IMR-90 (cell line): ENCODE measurements at regions not wholly inside any gene's neighbourhood (a gene's known extent, or its start where the extent isn't known, plus 50 kb on each side); places are given as distances from the start of the nearest gene placed in this dataset.

Experiments
- ATAC-seq: fragments of 200-7000 bp; cut with Tn5 transposase; 2 replicates; pipeline ENCODE4 v1.9.1; 2020; ENCODE audit warnings: low read depth, mild to moderate bottlenecking, moderate library complexity
- BruUV-seq: library from RNA; stranded (reverse); fragments of 400-500 nt; replicated peaks from 2 replicates; lab custom pipeline; 2021; lab: Mats Ljungman, UMichigan
- CTCF ChIA-PET: fragments of 300-600 bp; formaldehyde crosslinking; extraction: SDS; loops from one replicate; lab custom pipeline; 2021; ENCODE audit warnings: antibody characterized with exemption; lab: Yijun Ruan, JAX
- POLR2A ChIA-PET: fragments of 300-600 bp; sonication (Branson Sonifier 250); formaldehyde crosslinking; loops from one replicate; lab custom pipeline; 2022; ENCODE audit warnings: antibody characterized with exemption; ENCODE audit not compliant: unreplicated experiment; lab: Charles Lee
- DNase-seq: peaks from one replicate; pipeline ENCODE4 v3.0.0; 2013
- H2AFZ ChIP-seq: replicated peaks from 2 replicates; pipeline ENCODE3; 2013; ENCODE audit warnings: low read length, mild to moderate bottlenecking; ENCODE audit not compliant: poor library complexity
- H2AK5ac ChIP-seq: 2 replicates; pipeline ENCODE4 v1.6.1; 2013; ENCODE audit warnings: low read depth, low read length, inconsistent platforms
- H2AK9ac ChIP-seq: replicated peaks from 2 replicates; pipeline ENCODE3; 2013; ENCODE audit warnings: mild to moderate bottlenecking, low read depth, low read length, moderate library complexity; ENCODE audit not compliant: poor library complexity
- H2BK120ac ChIP-seq: 2 replicates; pipeline ENCODE4 v1.6.1; 2013; ENCODE audit warnings: low read depth, low read length, inconsistent platforms
- H2BK15ac ChIP-seq: 3 replicates; pipeline ENCODE4 v1.6.1; 2013; ENCODE audit warnings: low read depth, low read length, inconsistent platforms
- H2BK20ac ChIP-seq: 2 replicates; pipeline ENCODE4 v1.6.1; 2013; ENCODE audit warnings: low read depth, mild to moderate bottlenecking, inconsistent platforms, low read length, moderate library complexity
- H2BK5ac ChIP-seq: 2 replicates; pipeline ENCODE4 v1.6.1; 2013; ENCODE audit warnings: mild to moderate bottlenecking, low read depth, low read length, inconsistent platforms; ENCODE audit not compliant: poor library complexity, severe bottlenecking
- H3K14ac ChIP-seq: replicated peaks from 2 replicates; pipeline ENCODE4 v1.6.1; 2013; ENCODE audit warnings: low read depth, low read length, inconsistent platforms
- H3K18ac ChIP-seq: 2 replicates; pipeline ENCODE4 v1.6.1; 2013; ENCODE audit warnings: low read depth, low read length, control low read depth
- H3K23ac ChIP-seq: 2 replicates; pipeline ENCODE4 v1.6.1; 2013; ENCODE audit warnings: low read depth, low read length, inconsistent platforms
- H3K27ac ChIP-seq: 2 replicates; pipeline ENCODE4 v1.5.1; 2013; ENCODE audit warnings: mild to moderate bottlenecking, control low read depth, low read length; ENCODE audit not compliant: insufficient read depth
- H3K27me3 ChIP-seq: 2 replicates; pipeline ENCODE4 v1.6.1; 2013; ENCODE audit warnings: low read length; ENCODE audit not compliant: control insufficient read depth, insufficient read depth
- H3K36me3 ChIP-seq: 2 replicates; pipeline ENCODE4 v1.6.1; 2013; ENCODE audit warnings: low read length, mixed read lengths; ENCODE audit not compliant: control insufficient read depth, insufficient read depth
- H3K4ac ChIP-seq: 2 replicates; pipeline ENCODE4 v1.6.1; 2013; ENCODE audit warnings: low read depth, low read length, inconsistent platforms
- H3K4me1 ChIP-seq: 2 replicates; pipeline ENCODE4 v1.6.1; 2013; ENCODE audit warnings: low read length, mixed read lengths; ENCODE audit not compliant: control insufficient read depth, insufficient read depth
- H3K4me2 ChIP-seq: 2 replicates; pipeline ENCODE4 v1.6.1; 2013; ENCODE audit warnings: low read depth, mild to moderate bottlenecking, control low read depth, low read length, moderate library complexity
- H3K4me3 ChIP-seq: 2 replicates; pipeline ENCODE4 v1.5.1; 2013; ENCODE audit warnings: low read depth, mild to moderate bottlenecking, control low read depth, low read length, moderate library complexity; ENCODE audit not compliant: insufficient read depth
- H3K56ac ChIP-seq: 2 replicates; pipeline ENCODE4 v1.6.1; 2013; ENCODE audit warnings: low read length, inconsistent platforms; ENCODE audit not compliant: insufficient read depth; ENCODE audit errors: extremely low read depth
- H3K79me1 ChIP-seq, 2 experiments: 2 replicates each; pipeline ENCODE4 v1.6.1; 2013; ENCODE audit warnings: low read length in 2 of 2, inconsistent platforms in 1 of 2, low read depth in 1 of 2
- H3K9ac ChIP-seq: 2 replicates; pipeline ENCODE4 v1.6.1; 2013; ENCODE audit warnings: low read depth, low read length, control low read depth
- H3K9me1 ChIP-seq: 2 replicates; pipeline ENCODE4 v1.6.1; 2013; ENCODE audit warnings: low read length, inconsistent platforms; ENCODE audit not compliant: insufficient read depth
- H3K9me3 ChIP-seq: 2 replicates; pipeline ENCODE4 v1.6.1; 2013; ENCODE audit warnings: low read length; ENCODE audit not compliant: control insufficient read depth, insufficient read depth
- H4K20me1 ChIP-seq: 2 replicates; pipeline ENCODE4 v1.6.1; 2013; ENCODE audit warnings: low read length, inconsistent platforms; ENCODE audit not compliant: insufficient read depth
- H4K5ac ChIP-seq: 2 replicates; pipeline ENCODE4 v1.6.1; 2013; ENCODE audit warnings: mild to moderate bottlenecking, low read depth, low read length, control low read depth
- H4K8ac ChIP-seq, 2 experiments: 2 replicates each; pipeline ENCODE4 v1.6.1; 2013; ENCODE audit warnings: low read depth in 2 of 2, low read length in 2 of 2, control low read depth in 1 of 2, inconsistent platforms in 1 of 2
- H4K91ac ChIP-seq: 2 replicates; pipeline ENCODE4 v1.6.1; 2013; ENCODE audit warnings: low read depth, low read length, inconsistent platforms; ENCODE audit not compliant: insufficient read depth
- CHD1 ChIP-seq: IDR thresholded peaks from 2 replicates; pipeline ENCODE4 v1.6.1; 2012; ENCODE audit warnings: low read depth, low read length, improper control_type of control experiment
- WGBS, 2 experiments: methylation state at CpG; one replicate each; pipeline versions ENCODE4 v1.1.5 to v1.1.7; 2013; ENCODE audit warnings: missing lambda C conversion rate in 2 of 2; ENCODE audit not compliant: insufficient read length in 1 of 2; ENCODE audit errors: extremely low coverage in 2 of 2; 5-methylcytosine and 5-hydroxymethylcytosine counted together
- dilution Hi-C: fragments of 300-500 bp; cut with HindIII; formaldehyde crosslinking; loops from one replicate; pipeline ENCODE4 v1.14.3; 2018; ENCODE audit warnings: low sequenced_read_pairs; ENCODE audit not compliant: unreplicated experiment
- in situ Hi-C: fragments of 300-500 bp; cut with MboI; formaldehyde crosslinking; loops from 3 replicates; pipeline ENCODE4 v1.14.3; 2019; ENCODE audit warnings: low sequenced_read_pairs, inconsistent platforms, mixed read lengths
- intact Hi-C: fragments of 100-400 bp; cut with micrococcal nuclease; formaldehyde crosslinking; loops from 2 replicates; pipeline ENCODE4 v1.10.0; 2022

DNA sequence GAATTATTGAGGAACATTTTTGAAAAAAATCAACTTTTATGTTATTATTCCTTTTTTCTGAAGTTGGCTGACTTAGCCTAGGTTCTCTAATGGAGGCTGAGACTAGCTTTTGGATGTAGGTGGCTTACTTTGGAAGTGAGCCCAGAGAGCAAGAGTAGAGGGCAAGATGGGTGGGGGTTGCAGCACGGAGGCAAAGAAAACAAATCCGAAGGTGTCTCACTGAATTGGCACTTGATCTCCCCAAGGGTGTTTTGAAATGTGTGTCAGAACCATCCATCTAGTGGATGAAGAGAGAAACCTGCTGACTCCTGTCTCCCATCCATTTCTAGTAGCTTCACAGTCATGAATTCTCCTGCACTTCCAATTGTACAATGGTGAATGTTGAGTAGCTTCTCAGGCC, 390.7 kb downstream of the TMEM182 start:
- in situ Hi-C loops (loop anchor here (25.0 kb wide), 1 partner anchor 1735 kb away; no protein-coding TSS in a partner anchor), dilution Hi-C loops (no loop called here), intact Hi-C loops (no loop called here)
- WGBS, 2 experiments, result no CpG with 5 or more reads among the region's 2 CpGs
- no peak overlapping the region for H3K4me2 ChIP-seq
- H4K5ac ChIP-seq, result no peak overlapping the region
- BruUV-seq, result no TSS peak
- H2AK5ac ChIP-seq, result no peak overlapping the region
- no peaks in the 10 kb centered on the region for H4K20me1 ChIP-seq
- H2BK15ac ChIP-seq, result no peak overlapping the region
- H3K79me1 ChIP-seq, result no peaks in the 10 kb centered on the region
- no peak overlapping the region for H3K56ac ChIP-seq
- no peaks in the 10 kb centered on the region for H3K27me3 ChIP-seq
- no peaks in the 10 kb centered on the region for H3K36me3 ChIP-seq
- no peak overlapping the region for H3K9ac ChIP-seq
- POLR2A ChIA-PET, result no interaction called here
- no peak overlapping the region for H3K14ac ChIP-seq
- H2AK9ac ChIP-seq, result no peak overlapping the region
- H3K9me1 ChIP-seq, result no peaks in the 10 kb centered on the region
- H3K27ac ChIP-seq, result no peak overlapping the region
- TF ChIP-seq CHD1, result no peak
- H3K18ac ChIP-seq, result no peak overlapping the region
- H2BK120ac ChIP-seq, result no peak overlapping the region
- CTCF ChIA-PET, result no interaction called here
- H4K91ac ChIP-seq, result no peak overlapping the region
- H3K23ac ChIP-seq, result no peak overlapping the region
- no peak overlapping the region for H2BK20ac ChIP-seq
- no peak for DNase-seq
- H2BK5ac ChIP-seq, result no peak overlapping the region
- H4K8ac ChIP-seq, result no peak overlapping the region
- no peak overlapping the region for H2AFZ ChIP-seq
- H3K9me3 ChIP-seq, result peaks cover 3% of the 10 kb centered on the region; the same call in 1 of the 2 replicates
- ATAC-seq, result no peak
- H3K4ac ChIP-seq, result no peak overlapping the region
- H3K4me3 ChIP-seq, result no peak overlapping the region
- H3K4me1 ChIP-seq, result no peaks in the 10 kb centered on the region
